Ramos (cell line): ENCODE measurements at regions not wholly inside any gene's neighbourhood (a gene's known extent, or its start where the extent isn't known, plus 50 kb on each side); places are given as distances from the start of the nearest gene placed in this dataset.
"Not testable (repeated sequence)": the region's sequence is repeated elsewhere in the genome, so short reads cannot be mapped to it uniquely, and the experiment has no call there.

Experiments
- in situ Hi-C: fragments of 300-500 bp; cut with MboI; formaldehyde crosslinking; loops from one replicate; pipeline ENCODE4 v1.14.3; 2022; ENCODE audit warnings: low sequenced_read_pairs; ENCODE audit not compliant: unreplicated experiment

DNA sequence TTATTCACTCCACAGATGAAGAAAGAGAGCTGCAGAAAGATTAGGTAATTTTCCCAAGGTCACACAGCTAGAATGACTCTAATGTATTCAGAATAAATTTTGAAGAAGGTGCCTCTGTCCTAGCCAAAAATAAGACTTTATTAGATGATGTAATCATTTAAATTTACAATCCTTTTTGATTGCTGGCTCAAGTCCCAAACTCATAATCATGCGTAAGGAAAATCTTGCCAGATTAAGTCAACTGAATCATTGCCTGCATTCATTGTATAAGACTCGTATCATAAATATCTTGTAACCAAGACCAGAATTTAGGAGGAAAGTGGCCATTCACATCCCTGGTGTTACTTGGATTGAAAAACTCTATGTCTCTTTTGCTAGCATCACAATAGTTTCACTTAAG is 53.1 kb upstream of the STK39 start:
- in situ Hi-C loops, result no loop called here

DNA sequence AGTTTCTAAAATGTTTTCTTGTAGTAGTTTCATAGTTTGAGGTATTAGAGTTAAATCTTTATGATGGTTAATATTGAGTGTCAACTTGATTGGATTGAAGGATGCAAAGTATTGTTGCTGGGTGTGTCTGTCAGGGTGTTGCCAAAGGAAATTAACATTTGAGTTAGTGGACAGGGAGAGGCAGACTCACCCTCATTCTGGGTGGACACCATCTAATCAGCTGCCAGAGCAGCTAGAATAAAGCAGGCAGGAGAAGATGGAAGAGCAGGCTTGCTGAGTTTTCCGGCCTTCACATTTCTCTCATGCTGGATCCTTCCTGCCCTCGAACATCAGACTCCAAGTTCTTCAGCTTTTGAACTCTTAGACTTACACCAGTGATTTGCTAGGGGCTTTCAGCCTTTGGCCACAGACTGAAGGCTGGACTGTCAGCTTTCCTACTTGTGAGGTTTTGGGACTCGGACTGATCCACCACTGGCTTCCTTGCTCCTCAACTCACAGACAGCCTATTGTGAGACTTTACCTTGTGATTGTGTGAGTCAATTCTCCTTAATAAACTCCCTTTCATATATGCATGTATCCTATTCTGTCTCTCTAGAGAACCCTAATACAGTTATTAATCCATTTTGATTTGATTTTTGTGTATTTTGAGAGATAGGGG is 56.8 kb upstream of the STK39 start:
- in situ Hi-C loops, result no loop called here

DNA sequence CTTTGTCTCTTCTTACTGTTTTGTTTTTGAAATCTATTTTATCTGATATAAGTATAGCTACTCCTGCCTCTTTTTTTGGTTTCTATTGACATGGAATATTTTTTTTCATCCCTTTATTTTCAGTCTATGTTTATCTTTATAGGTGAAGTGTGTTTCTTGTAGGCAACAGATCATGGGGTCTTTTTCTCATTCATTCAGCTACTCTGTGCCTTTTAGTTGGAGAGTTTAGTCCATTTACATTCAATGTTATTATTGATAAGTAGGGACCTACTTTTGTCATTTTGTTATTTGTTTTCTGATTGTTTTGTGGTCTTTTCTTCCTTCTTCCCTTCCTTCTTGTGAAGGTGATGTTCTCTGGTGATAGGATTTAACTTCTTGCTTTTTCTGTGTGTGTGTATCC is 60.0 kb upstream of the STK39 start:
- in situ Hi-C loops, result no loop called here

GRCh38 chr2:168310580-168310979 is 63.2 kb upstream of the STK39 start:
- in situ Hi-C loops, result no loop called here

- in situ Hi-C loops, result no loop called here
Measured at GRCh38 chr2:168311261-168311910, 64.0 kb upstream of the STK39 start.

DNA sequence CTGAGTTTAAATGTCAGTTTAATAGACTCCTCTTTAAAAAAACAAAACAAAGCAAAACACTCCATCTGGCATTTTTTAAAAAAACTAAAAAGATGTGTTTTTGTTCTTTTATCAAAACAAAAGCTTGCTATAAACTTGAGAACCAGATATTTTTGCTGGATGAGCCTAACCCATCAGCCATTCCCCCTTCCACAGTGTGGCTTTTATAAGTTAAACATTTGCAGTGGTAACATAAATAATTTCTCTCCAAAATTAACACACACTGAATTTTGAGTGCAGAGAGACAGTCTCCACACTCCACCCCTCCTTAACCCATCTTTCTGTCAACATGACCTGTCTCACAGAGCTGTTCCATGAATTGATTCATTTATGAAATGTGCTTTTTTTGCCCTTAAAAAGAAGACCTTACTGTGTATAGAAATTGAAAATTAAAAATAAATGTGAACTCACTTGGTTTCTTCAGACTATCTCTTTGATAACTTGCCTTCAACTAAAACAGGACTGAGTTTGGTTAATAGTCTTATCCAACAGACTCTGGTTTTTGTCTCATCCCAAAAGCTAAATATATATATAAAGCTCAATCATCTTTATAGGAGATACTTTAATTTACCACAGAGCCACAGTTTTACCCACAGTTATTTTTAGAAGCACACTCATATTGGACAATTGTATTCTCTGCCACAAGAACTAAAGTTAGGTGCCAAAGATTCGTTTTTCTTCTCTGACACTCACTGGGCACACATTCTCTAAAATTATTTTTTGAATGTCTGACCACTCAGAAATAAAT is 64.8 kb upstream of the STK39 start:
- in situ Hi-C loops, result no loop called here

DNA sequence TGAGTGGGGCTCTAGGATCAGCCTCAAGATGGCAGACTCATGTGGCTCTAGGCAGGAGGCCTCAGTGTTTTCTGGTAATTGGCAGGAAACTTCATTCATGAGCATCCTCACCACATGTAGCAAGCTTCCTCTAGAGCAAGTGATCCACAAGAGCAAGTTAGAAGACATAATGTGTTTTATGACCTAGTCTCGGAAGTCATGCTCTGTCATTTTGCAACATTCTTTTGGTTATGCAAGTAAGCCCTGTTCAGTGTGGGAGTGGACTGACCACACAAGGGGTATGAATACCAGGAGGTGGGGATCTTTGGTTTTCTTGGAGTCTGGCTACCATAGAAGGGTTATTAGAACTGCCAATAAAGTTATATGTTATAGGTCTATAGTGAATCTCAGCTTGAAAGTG is 66.8 kb upstream of the STK39 start:
- in situ Hi-C loops, result no loop called here

DNA sequence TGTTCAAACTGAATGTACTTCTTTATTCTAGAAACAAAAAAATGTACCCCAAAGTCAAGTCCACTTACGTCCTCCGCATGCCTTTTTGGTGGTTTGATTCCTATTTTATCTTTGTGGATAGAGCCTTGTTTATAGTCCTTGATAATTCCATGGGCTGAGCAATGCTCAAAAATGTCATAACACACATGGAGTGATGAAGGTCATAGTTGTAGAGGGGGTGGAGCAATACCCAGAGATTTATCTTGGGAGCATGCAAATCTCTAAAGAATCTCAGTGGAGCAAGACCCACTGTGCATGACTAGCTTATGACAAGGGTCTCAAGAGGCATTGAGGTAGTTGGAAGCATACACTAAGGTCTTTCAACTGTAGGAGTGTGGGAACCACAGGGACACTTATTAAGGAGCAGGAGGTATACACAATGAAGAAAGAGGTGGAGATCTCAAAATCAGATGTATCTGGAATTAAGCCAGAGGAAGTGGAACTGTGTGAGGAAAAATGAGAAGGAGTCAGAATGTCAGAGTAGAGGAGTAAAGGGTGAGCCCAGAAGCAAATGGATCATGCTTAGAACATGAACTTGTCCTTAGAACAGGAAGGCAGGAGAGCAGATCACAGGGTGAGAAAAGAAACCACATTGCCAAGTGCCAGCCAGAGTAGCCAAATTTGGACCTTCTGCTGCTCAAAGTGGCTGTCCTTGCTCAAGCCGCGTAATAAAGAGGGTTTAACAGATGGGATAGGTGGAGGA is 68.1 kb upstream of the STK39 start:
- in situ Hi-C loops, result no loop called here

- in situ Hi-C loops, result no loop called here
Measured at GRCh38 chr2:168316073-168316440, 68.7 kb upstream of the STK39 start.

GRCh38 chr2:168317282-168317681 is 69.9 kb upstream of the STK39 start:
- in situ Hi-C loops, result no loop called here

DNA sequence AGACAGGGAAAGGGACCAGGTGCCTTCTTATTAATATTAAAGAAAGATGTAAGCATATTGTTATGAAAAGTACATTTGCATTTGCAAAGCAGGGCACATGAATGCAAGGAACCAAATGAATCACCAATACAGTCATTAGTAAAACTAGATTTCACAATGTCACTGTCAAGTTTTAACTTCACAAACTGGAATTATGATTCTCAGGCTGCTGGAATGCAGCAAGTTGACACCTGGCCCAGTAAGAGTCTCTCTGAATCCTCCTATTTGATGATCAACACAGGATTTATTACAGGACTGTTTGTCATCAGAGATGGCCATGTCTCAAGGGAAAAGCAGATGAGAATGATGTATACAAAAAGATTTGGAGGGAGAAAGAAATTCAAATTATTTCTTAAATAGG is 72.9 kb upstream of the STK39 start:
- in situ Hi-C loops, result no loop called here

DNA sequence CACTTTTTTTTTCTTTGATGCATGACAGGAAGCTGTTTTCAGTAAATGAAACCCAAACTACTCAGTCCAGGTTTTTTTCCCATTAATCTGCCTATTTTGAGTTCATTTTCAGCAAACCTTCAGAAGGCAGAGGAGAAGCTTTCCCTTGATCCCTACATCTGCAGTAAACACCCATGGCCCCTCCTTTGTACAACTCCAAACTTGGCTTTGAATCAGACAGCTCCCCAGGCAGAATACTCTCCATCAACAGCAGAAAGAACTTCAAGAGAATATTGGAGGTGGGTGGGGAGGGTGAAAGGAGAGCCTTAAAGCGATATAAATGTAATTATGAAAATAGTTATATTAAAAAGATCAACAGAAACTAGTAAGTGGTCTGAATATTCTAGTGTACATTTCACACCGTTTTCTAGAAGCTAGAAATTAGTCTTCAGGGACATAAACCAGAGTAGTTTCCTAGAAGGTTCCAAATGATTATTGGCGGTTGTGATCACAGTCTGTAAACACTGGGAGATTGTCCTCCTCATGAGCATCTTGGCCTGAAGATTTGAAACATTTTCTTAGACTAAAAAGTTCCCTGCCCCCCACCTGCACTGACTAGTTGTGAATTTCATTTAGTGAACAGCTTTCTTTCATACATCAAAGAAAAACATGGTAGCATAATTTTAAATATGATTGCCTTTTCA is 75.1 kb upstream of the STK39 start:
- in situ Hi-C loops, result no loop called here

GRCh38 chr2:168323529-168324021 is 76.2 kb upstream of the STK39 start:
- in situ Hi-C loops, result no loop called here

- in situ Hi-C loops, result no loop called here
Measured at GRCh38 chr2:168326572-168326971, 79.2 kb upstream of the STK39 start.

DNA sequence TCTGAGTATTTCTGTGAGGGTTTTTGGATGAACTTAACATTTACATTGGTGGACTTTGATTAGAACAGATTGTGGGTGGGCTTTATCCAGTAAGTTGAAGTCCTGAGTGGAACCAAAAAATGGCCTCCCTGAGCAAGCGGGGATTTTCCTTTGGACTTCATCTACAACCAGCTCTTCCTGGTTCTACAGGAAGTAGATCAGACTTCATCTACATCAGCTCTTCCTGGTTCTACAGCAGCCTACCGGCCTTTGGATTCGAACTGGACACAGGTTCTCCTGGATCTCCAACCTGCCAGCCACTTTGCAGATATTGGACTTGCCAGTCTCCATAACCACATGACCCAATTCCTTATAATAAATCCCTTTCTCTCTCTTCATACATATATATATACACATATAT is 79.9 kb upstream of the STK39 start:
- in situ Hi-C loops, result no loop called here

GRCh38 chr2:168328421-168328820 is 81.0 kb upstream of the STK39 start:
- in situ Hi-C loops, result no loop called here

GRCh38 chr2:168330624-168331423 is 83.4 kb upstream of the STK39 start:
- in situ Hi-C loops, result no loop called here

- in situ Hi-C loops, result not testable (repeated sequence)
Measured at GRCh38 chr2:168335254-168335653, 87.9 kb upstream of the STK39 start.

- in situ Hi-C loops, result no loop called here
Measured at GRCh38 chr2:168336786-168337388, 89.5 kb upstream of the STK39 start.
